WTC11 (cell line): ENCODE measurements at regions not wholly inside any gene's neighbourhood (a gene's known extent, or its start where the extent isn't known, plus 50 kb on each side); places are given as distances from the start of the nearest gene placed in this dataset.

Experiments used
- FOXK1 ChIP-seq: sonication (generic); formaldehyde crosslinking; IDR thresholded peaks from 2 replicates; pipeline ENCODE4 v1.8.0; 2022; ENCODE audit warnings: mild to moderate bottlenecking, moderate library complexity, missing genetic modification reagents
- HMGXB4 ChIP-seq: sonication (generic); formaldehyde crosslinking; IDR thresholded peaks from 2 replicates; pipeline ENCODE4 v1.8.1; 2023; ENCODE audit warnings: mild to moderate bottlenecking, moderate library complexity, missing genetic modification reagents
- TEAD4 ChIP-seq: sonication (generic); formaldehyde crosslinking; IDR thresholded peaks from 2 replicates; pipeline ENCODE4 v1.8.0; 2022; ENCODE audit warnings: mild to moderate bottlenecking, missing genetic modification reagents

DNA sequence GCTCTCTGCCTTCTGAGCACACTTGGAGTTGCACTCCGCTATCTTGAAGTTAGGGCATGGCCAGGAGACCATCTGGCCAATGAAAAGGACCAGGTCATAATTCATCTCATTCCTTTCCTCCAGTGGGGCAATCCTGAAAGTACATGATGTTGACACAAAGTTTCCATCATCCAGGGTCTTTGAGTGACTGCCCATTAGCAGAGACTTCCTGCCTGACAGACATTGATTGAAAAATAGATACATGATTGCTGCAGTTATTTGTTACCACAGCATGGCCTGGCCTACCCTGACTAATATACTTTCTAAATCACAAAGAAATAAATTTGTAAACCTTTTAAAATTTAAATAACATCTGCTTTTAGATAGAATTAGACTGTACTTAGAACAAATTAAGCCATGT is 50.0 kb upstream of the SCG2 start (continued):
- no peak for TF ChIP-seq HMGXB4 (CRISPR knock-in tag)
- TF ChIP-seq TEAD4 (CRISPR knock-in tag), result no peak
- TF ChIP-seq FOXK1, result no peak
